ENCODE measurements at regions not wholly inside any gene's neighbourhood (a gene's known extent, or its start where the extent isn't known, plus 50 kb on each side); places are given as distances from the start of the nearest gene placed in this dataset.
A peak's percentile ranks its signal among the peaks of the same experiment; 100 is the strongest.
"Not testable (repeated sequence)": the region's sequence is repeated elsewhere in the genome, so short reads cannot be mapped to it uniquely, and the experiment has no call there.

DNA sequence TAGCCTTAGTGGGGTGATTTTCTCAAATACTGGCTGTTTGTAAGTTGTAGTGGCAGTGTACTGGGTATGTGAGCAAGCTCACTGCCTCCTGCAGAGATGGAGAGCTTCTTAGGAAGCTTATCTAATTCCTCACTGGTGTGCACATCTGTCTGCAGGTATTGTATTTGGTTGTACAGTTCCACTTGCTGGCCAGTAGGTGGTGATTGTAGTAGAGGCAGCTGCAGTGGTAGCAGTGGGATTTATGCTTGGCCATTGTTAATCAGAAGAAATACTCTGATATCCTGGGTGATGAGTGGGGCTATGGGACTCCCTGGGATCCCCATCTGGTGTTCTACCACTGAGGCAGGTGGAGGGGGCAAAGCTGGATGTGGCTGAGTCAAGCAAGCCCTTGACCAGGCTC is 276.1 kb upstream of the SPAG17 start:
- no peak overlapping the region for H3K4me3 ChIP-seq (ENCODE audit: low read length)
- DNase-seq (ENCODE audit: low read depth): peak; percentile 27
- TF ChIP-seq, protein P1, sequence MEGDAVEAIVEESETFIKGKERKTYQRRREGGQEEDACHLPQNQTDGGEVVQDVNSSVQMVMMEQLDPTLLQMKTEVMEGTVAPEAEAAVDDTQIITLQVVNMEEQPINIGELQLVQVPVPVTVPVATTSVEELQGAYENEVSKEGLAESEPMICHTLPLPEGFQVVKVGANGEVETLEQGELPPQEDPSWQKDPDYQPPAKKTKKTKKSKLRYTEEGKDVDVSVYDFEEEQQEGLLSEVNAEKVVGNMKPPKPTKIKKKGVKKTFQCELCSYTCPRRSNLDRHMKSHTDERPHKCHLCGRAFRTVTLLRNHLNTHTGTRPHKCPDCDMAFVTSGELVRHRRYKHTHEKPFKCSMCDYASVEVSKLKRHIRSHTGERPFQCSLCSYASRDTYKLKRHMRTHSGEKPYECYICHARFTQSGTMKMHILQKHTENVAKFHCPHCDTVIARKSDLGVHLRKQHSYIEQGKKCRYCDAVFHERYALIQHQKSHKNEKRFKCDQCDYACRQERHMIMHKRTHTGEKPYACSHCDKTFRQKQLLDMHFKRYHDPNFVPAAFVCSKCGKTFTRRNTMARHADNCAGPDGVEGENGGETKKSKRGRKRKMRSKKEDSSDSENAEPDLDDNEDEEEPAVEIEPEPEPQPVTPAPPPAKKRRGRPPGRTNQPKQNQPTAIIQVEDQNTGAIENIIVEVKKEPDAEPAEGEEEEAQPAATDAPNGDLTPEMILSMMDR (IDR thresholded peaks at IDR 0.05; ENCODE audit: insufficient read depth, low read depth, low read length, missing control alignments): peak; percentile 28

DNA sequence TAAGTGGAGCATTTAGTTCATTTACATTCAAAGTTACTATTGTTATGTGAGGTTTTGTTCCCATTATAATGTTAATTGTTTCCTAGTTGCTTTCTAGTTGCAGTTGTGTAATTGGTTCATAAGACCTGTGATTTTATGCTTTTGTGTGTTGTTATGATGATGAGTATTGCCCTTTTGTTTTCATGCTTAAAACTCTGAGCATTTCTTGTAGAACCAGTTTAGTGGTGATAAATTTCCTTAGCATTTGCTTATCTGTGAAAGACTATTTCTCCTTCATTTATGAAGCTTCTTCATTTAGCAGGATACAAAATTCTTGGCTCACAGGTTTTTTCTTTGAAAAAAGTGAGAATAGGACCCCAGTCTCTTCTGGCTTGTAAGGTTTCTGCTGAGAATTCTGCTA is 274.8 kb upstream of the SPAG17 start:
- H3K4me3 ChIP-seq (ENCODE audit: low read length): no peak overlapping the region
- TF ChIP-seq, protein P1 (IDR thresholded peaks at IDR 0.05; ENCODE audit: insufficient read depth, low read depth, low read length, missing control alignments): no peak
- peak; percentile 52 for DNase-seq (ENCODE audit: low read depth)

DNA sequence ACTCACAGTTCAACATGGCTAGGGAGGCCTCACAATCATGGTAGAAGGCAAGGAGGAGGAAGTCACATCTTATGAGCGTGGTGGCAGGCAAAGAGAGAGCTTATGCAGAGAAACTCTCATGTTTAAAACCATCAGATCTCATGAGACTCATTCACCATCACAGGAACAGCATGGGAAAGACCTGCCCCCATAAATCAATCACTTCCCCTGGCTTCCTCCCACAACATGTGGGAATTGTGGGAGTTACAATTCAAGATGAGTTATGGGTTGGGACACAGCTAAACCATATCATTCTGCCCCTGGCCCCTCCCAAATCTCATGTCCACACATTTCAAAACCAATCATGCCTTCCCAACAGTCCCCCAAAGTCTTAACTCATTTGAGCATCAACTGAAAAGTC is 268.8 kb upstream of the SPAG17 start:
- DNase-seq (ENCODE audit: low read depth); H3K4me3 ChIP-seq (ENCODE audit: low read length): not testable (repeated sequence)

DNA sequence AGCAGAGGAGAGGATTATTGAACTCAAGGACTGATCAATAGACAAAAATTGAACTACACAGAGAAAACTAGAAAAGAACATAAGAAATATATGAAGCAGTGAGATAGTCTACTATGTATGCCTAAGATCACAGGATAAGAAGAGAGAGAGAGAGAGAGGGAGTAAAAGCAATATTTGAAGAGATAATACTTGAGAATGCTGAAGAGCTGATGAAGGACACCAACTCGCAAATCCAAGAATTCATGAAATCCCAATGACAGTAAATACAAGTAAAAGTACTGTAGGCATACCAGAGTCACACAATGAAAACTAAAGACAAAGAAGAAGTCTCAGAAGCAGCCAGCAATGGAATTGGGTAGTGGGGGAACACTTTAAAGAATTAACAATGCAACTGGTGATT is 260.1 kb upstream of the SPAG17 start:
- DNase-seq (ENCODE audit: low read depth): no peak
- TF ChIP-seq, protein P1 (IDR thresholded peaks at IDR 0.05; ENCODE audit: insufficient read depth, low read depth, low read length, missing control alignments): no peak
- H3K4me3 ChIP-seq (ENCODE audit: low read length): no peak overlapping the region

DNA sequence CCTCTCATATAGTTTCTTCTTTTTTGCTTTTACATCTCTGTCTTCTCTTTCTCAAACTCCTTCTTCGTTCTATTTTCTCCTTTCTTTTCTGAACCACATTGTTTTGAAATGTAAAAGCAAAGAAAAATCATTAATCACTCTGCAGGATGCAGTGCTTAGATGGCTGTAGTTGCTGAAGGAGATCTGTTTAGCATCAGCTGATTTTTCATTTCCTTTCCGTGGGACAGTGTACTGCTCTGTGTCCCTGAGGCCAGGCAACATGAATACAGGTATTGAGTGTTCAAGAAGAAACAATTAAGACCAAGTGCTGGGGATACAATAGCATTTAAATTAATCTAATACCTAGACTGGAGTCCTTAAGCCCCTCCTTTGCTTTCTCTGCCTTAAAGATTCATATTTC is 257.2 kb upstream of the SPAG17 start:
- no peak overlapping the region for H3K4me3 ChIP-seq (ENCODE audit: low read length)
- DNase-seq (ENCODE audit: low read depth): no peak
- TF ChIP-seq, protein P1 (IDR thresholded peaks at IDR 0.05; ENCODE audit: insufficient read depth, low read depth, low read length, missing control alignments): no peak

DNA sequence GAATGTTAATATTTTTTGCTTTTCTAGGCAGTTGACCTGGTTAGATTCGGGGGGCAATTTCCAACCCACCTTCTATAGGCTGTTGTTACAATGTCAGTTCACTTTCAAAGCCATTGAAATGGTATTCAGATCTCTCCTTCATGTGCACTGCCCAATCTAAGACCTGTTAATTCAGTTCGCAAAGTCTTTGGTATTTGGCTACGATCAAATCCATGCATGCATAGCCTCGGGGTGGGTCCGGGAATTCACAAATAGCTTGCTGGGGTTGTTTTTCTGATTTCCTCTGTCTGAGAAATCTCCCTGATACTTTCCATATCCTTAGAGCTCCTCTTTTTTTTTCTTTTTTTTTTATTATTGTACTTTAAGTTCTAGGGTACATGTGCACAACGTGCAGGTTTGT is 252.6 kb upstream of the SPAG17 start:
- no peak for DNase-seq (ENCODE audit: low read depth)
- no peak overlapping the region for H3K4me3 ChIP-seq (ENCODE audit: low read length)
- TF ChIP-seq, protein P1 (IDR thresholded peaks at IDR 0.05; ENCODE audit: insufficient read depth, low read depth, low read length, missing control alignments): no peak

DNA sequence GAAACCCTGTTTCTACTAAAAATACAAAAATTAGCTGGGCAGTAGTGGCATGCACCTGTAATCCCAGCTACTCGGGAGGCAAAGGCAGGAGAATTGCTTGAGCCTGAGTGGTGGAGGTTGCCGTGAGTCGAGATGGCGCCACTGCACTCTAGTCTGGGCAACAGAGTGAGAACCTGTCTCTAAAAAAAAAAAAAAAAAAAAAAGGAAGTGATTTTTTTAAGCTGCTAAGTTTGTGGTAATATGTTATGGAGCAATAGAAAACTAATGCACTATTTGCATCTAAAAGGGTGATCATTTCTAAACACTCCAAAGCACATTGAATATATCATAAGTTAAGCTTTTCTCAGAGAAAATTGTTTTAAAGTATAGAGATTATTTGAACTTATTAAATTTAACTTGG is 244.8 kb upstream of the SPAG17 start:
- TF ChIP-seq, protein P1 (IDR thresholded peaks at IDR 0.05; ENCODE audit: insufficient read depth, low read depth, low read length, missing control alignments): no peak
- no peak overlapping the region for H3K4me3 ChIP-seq (ENCODE audit: low read length)
- DNase-seq (ENCODE audit: low read depth): no peak
